ENCODE measurements at regions not wholly inside any gene's neighbourhood (a gene's known extent, or its start where the extent isn't known, plus 50 kb on each side); places are given as distances from the start of the nearest gene placed in this dataset.

GRCh38 chr3:124177071-124177470, 185.1 kb upstream of the ROPN1 start:
- no peak for DNase-seq (ENCODE audit: low read depth in 2 of 2)

- no peak for DNase-seq (ENCODE audit: low read depth in 2 of 2)
Measured at GRCh38 chr3:124178531-124178930, 186.6 kb upstream of the ROPN1 start.

GRCh38 chr3:124200407-124200806, 208.5 kb upstream of the ROPN1 start:
- no peak for DNase-seq (ENCODE audit: low read depth in 2 of 2)

GRCh38 chr3:124201226-124201625, 209.3 kb upstream of the ROPN1 start:
- DNase-seq (ENCODE audit: low read depth in 2 of 2) = no peak

GRCh38 chr3:124201786-124202185, 209.9 kb upstream of the ROPN1 start:
- DNase-seq (ENCODE audit: low read depth in 2 of 2) = no peak

- no peak for DNase-seq (ENCODE audit: low read depth in 2 of 2)
Measured at GRCh38 chr3:124202754-124203153, 210.8 kb upstream of the ROPN1 start.

GRCh38 chr3:124203292-124203691, 211.4 kb upstream of the ROPN1 start:
- no peak for DNase-seq (ENCODE audit: low read depth in 2 of 2)

GRCh38 chr3:124206225-124207055, 214.5 kb upstream of the ROPN1 start:
- no peak for DNase-seq (ENCODE audit: low read depth in 2 of 2)

- DNase-seq (ENCODE audit: low read depth in 2 of 2) = no peak
Measured at GRCh38 chr3:124207077-124207476, 215.2 kb upstream of the ROPN1 start.

- no peak for DNase-seq (ENCODE audit: low read depth in 2 of 2)
Measured at GRCh38 chr3:124207873-124208485, 216.1 kb upstream of the ROPN1 start.

GRCh38 chr3:124209426-124209825, 217.5 kb upstream of the ROPN1 start:
- DNase-seq (ENCODE audit: low read depth in 2 of 2) = no peak

GRCh38 chr3:124210899-124211298, 219.0 kb upstream of the ROPN1 start:
- no peak for DNase-seq (ENCODE audit: low read depth in 2 of 2)

- no peak for DNase-seq (ENCODE audit: low read depth in 2 of 2)
Measured at GRCh38 chr3:124213641-124214040, 221.7 kb upstream of the ROPN1 start.

GRCh38 chr3:124217542-124217941, 225.6 kb upstream of the ROPN1 start:
- DNase-seq (ENCODE audit: low read depth in 2 of 2) = no peak

- DNase-seq (ENCODE audit: low read depth in 2 of 2) = no peak
Measured at GRCh38 chr3:124221422-124221821, 229.5 kb upstream of the ROPN1 start.

GRCh38 chr3:124223853-124224252, 231.9 kb upstream of the ROPN1 start:
- no peak for DNase-seq (ENCODE audit: low read depth in 2 of 2)

- no peak for DNase-seq (ENCODE audit: low read depth in 2 of 2)
Measured at GRCh38 chr3:124227150-124227630, 235.3 kb upstream of the ROPN1 start.

- no peak for DNase-seq (ENCODE audit: low read depth in 2 of 2)
Measured at GRCh38 chr3:124229420-124229819, 237.5 kb upstream of the ROPN1 start.

- no peak for DNase-seq (ENCODE audit: low read depth in 2 of 2)
Measured at GRCh38 chr3:124229836-124230235, 237.9 kb upstream of the ROPN1 start.

- DNase-seq (ENCODE audit: low read depth in 2 of 2) = no peak
Measured at GRCh38 chr3:124230432-124230831, 238.5 kb upstream of the ROPN1 start.

GRCh38 chr3:124230998-124231397, 239.1 kb upstream of the ROPN1 start:
- no peak for DNase-seq (ENCODE audit: low read depth in 2 of 2)

- DNase-seq (ENCODE audit: low read depth in 2 of 2) = no peak
Measured at GRCh38 chr3:124234852-124235252, 242.9 kb upstream of the ROPN1 start.

GRCh38 chr3:124235446-124235845, 243.5 kb upstream of the ROPN1 start:
- no peak for DNase-seq (ENCODE audit: low read depth in 2 of 2)

Measured in stimulated activated CD4-positive, alpha-beta T cell treated with anti-CD3 and anti-CD28 coated beads, Interleukin-1b, Interleukin-23, amount 100 ng/mL, for 1 hour (primary cell).